Gastroesophageal sphincter (tissue), 4 donors: ENCODE measurements at regions not wholly inside any gene's neighbourhood (a gene's known extent, or its start where the extent isn't known, plus 50 kb on each side); places are given as distances from the start of the nearest gene placed in this dataset.

ENCODE experiments used
- ATAC-seq: fragments of 150-250 bp; one replicate; pipeline ENCODE4 v1.9.1; 2016; ENCODE audit warnings: mild to moderate bottlenecking, moderate library complexity
- H3K27ac ChIP-seq, 4 donors: fragments of 200-600 bp; sonication (generic) in 3 of 4; 1 replicate in 3 of 4; 2 replicates in 1 of 4; pipeline ENCODE4 v1.5.1; 2016 to 2019
- H3K27me3 ChIP-seq: fragments of 200-600 bp; sonication (generic); one replicate; pipeline ENCODE4 v1.5.1; 2019
- H3K36me3 ChIP-seq, 2 donors: fragments of 200-600 bp; sonication (generic); one replicate each; pipeline ENCODE4 v1.5.1; 2019; ENCODE audit warnings: control low read depth in 1 of 2
- H3K4me1 ChIP-seq, 3 donors: fragments of 200-600 bp; sonication (generic); 1 replicate in 2 of 3; 2 replicates in 1 of 3; pipeline ENCODE4 v1.5.1; 2016 to 2019; ENCODE audit warnings: control low read depth in 2 of 3
- H3K4me3 ChIP-seq, 2 donors: fragments of 200-600 bp; sonication (generic); one replicate each; pipeline ENCODE4 v1.5.1; 2019; ENCODE audit warnings: mild to moderate bottlenecking in 1 of 2, moderate library complexity in 1 of 2
- H3K9me3 ChIP-seq, 3 donors: fragments of 200-600 bp; sonication (generic); one replicate each; pipeline ENCODE4 v1.5.1; 2017 to 2019; ENCODE audit warnings: control low read depth in 2 of 3
- EP300 ChIP-seq: sonication (generic); formaldehyde crosslinking; IDR thresholded peaks from one replicate; pipeline ENCODE4 v1.6.1; 2017; ENCODE audit warnings: antibody characterized with exemption, mild to moderate bottlenecking
- POLR2A ChIP-seq, 2 donors: fragments of 450-650 bp; IDR thresholded peaks; one replicate each; pipeline ENCODE4 v1.6.1; 2017; ENCODE audit warnings: antibody characterized with exemption in 2 of 2, mild to moderate bottlenecking in 2 of 2, moderate library complexity in 1 of 2
- POLR2AphosphoS5 ChIP-seq: sonication (generic); formaldehyde crosslinking; IDR thresholded peaks from one replicate; pipeline ENCODE4 v1.6.1; 2017; ENCODE audit warnings: antibody characterized with exemption
- WGBS, 2 donors: methylation state at CpG; one replicate each; pipeline ENCODE4 v1.1.5; 2018; ENCODE audit warnings: low coverage in 1 of 2; 5-methylcytosine and 5-hydroxymethylcytosine counted together
- TF ChIP-seq, protein P1 (sequence below), 4 experiments: fragments of 200-600 bp in 2 of 4; fragments of 450-650 bp in 2 of 4; sonication (generic) in 1 of 4; IDR thresholded peaks; one replicate each; pipeline ENCODE4 v1.5.1; 2017 to 2019; ENCODE audit warnings: antibody characterized with exemption in 4 of 4, mild to moderate bottlenecking in 2 of 4, moderate library complexity in 2 of 4

GRCh38 chr7:22639396-22639795 is 87.6 kb upstream of the IL6 start:
- ATAC-seq, result no peak
- no peak for TF ChIP-seq POLR2AphosphoS5
- no peak for TF ChIP-seq EP300
- TF ChIP-seq, protein P1, sequence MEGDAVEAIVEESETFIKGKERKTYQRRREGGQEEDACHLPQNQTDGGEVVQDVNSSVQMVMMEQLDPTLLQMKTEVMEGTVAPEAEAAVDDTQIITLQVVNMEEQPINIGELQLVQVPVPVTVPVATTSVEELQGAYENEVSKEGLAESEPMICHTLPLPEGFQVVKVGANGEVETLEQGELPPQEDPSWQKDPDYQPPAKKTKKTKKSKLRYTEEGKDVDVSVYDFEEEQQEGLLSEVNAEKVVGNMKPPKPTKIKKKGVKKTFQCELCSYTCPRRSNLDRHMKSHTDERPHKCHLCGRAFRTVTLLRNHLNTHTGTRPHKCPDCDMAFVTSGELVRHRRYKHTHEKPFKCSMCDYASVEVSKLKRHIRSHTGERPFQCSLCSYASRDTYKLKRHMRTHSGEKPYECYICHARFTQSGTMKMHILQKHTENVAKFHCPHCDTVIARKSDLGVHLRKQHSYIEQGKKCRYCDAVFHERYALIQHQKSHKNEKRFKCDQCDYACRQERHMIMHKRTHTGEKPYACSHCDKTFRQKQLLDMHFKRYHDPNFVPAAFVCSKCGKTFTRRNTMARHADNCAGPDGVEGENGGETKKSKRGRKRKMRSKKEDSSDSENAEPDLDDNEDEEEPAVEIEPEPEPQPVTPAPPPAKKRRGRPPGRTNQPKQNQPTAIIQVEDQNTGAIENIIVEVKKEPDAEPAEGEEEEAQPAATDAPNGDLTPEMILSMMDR (IDR thresholded peaks at IDR 0.05), result no peak
- TF ChIP-seq POLR2A (IDR thresholded peaks at IDR 0.05), result no peak
- no peak overlapping the region for H3K27ac ChIP-seq
- WGBS, 2 donors, result 61% methylated on average over 3 to 4 of the region's 4 CpGs
- no peaks in the 10 kb centered on the region for H3K27me3 ChIP-seq
- H3K4me1 ChIP-seq, result peaks cover 0 to 16% (median 3%) of the 10 kb centered on the region in 3 donors
- H3K36me3 ChIP-seq, result no peaks in the 10 kb centered on the region
- H3K4me3 ChIP-seq, result no peak overlapping the region
- peaks cover 0 to 30% (median 0%) of the 10 kb centered on the region in 3 donors for H3K9me3 ChIP-seq

GRCh38 chr7:22635349-22635748 is 91.7 kb upstream of the IL6 start:
- Histone ChIP-seq H3K9me3 (no peaks in the 10 kb centered on the region), H3K4me3 (no peak overlapping the region), H3K27me3 (no peaks in the 10 kb centered on the region), H3K36me3 (no peaks in the 10 kb centered on the region), H3K4me1 (peaks cover 4 to 37% (median 10%) of the 10 kb centered on the region in 3 donors), H3K27ac (peak overlapping the region in 2 of 4 donors; percentile 2 to 60)
- peak; percentile 61 for ATAC-seq
- TF ChIP-seq EP300 (no peak), POLR2A (IDR thresholded peaks at IDR 0.05) (no peak), POLR2AphosphoS5 (no peak)
- TF ChIP-seq, protein P1 (IDR thresholded peaks at IDR 0.05), result no peak
- WGBS, 2 donors, result 100% methylated on average over 1 of the region's 1 CpG; no CpG with 5 or more reads in 1 of the 2 donors

DNA sequence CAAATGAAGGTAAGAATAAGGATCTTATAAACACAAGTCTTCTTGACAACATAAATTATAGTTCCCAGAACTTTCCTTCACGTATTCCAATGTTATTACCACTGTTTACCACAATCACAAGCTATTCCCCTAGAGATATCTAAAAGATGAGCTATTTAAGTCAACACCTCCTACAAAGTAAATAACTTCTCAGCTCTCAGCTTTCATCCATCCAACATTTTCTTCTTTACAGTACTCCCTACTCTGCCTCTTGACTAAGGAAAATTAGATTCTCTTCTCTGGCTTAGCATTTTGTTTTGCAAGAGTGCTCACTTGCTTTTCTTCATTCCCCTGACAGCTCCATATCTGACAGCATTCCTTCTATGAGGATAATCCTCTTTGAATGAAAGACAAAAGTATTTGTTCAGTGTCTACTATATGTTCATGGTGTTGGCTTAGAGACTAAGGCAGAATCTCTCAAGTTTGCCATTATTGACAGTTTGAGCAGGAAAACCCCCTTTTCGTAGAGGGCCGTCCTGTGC is 93.0 kb upstream of the IL6 start:
- Histone ChIP-seq H3K4me1 (peaks cover 4 to 43% (median 10%) of the 10 kb centered on the region in 3 donors), H3K9me3 (no peaks in the 10 kb centered on the region), H3K4me3 (no peak overlapping the region), H3K36me3 (no peaks in the 10 kb centered on the region), H3K27ac (peak overlapping the region; percentile 2 to 60 (median 46)), H3K27me3 (no peaks in the 10 kb centered on the region)
- ATAC-seq, result peak; percentile 40
- 44 to 57% methylated on average over 2 to 3 of the region's 3 CpGs for WGBS, 2 donors
- no peak for TF ChIP-seq POLR2A (IDR thresholded peaks at IDR 0.05)
- TF ChIP-seq POLR2AphosphoS5, result no peak
- TF ChIP-seq, protein P1 (IDR thresholded peaks at IDR 0.05), result no peak
- TF ChIP-seq EP300, result no peak

- Histone ChIP-seq H3K27ac (peak overlapping the region; percentile 2 to 60 (median 46)), H3K36me3 (no peaks in the 10 kb centered on the region), H3K4me1 (peaks cover 4 to 47% (median 10%) of the 10 kb centered on the region in 3 donors), H3K27me3 (no peaks in the 10 kb centered on the region), H3K9me3 (no peaks in the 10 kb centered on the region), H3K4me3 (no peak overlapping the region)
- TF ChIP-seq EP300 (no peak), POLR2AphosphoS5 (no peak), POLR2A (IDR thresholded peaks at IDR 0.05) (no peak)
- TF ChIP-seq, protein P1 (IDR thresholded peaks at IDR 0.05), result no peak
- WGBS, 2 donors, result 21 to 28% methylated on average over 2 of the region's 2 CpGs
- ATAC-seq, result peak; percentile 47
Observed at GRCh38 chr7:22633286-22633953, 93.6 kb upstream of the IL6 start.

GRCh38 chr7:22632674-22633073 is 94.3 kb upstream of the IL6 start:
- no peaks in the 10 kb centered on the region for H3K9me3 ChIP-seq
- no peak overlapping the region for H3K4me3 ChIP-seq
- no peaks in the 10 kb centered on the region for H3K36me3 ChIP-seq
- no peak for TF ChIP-seq POLR2A (IDR thresholded peaks at IDR 0.05)
- no peak for TF ChIP-seq POLR2AphosphoS5
- TF ChIP-seq, protein P1 (IDR thresholded peaks at IDR 0.05), result no peak
- no peak for TF ChIP-seq EP300
- peaks cover 4 to 47% (median 10%) of the 10 kb centered on the region in 3 donors for H3K4me1 ChIP-seq
- 54 to 68% methylated on average over 2 of the region's 2 CpGs for WGBS, 2 donors
- peak overlapping the region in 1 of 4 donors; percentile 46 for H3K27ac ChIP-seq
- ATAC-seq, result no peak
- H3K27me3 ChIP-seq, result no peaks in the 10 kb centered on the region
